ENCODE measurements at regions not wholly inside any gene's neighbourhood (a gene's known extent, or its start where the extent isn't known, plus 50 kb on each side); places are given as distances from the start of the nearest gene placed in this dataset.
"Not testable (repeated sequence)": the region's sequence is repeated elsewhere in the genome, so short reads cannot be mapped to it uniquely, and the experiment has no call there.

- H3K36me3 Mint-ChIP-seq (ENCODE audit: insufficient read depth): peaks cover 16% of the 10 kb centered on the region
- ATAC-seq (peak in 1 of 2 donors; percentile 42), DNase-seq (peak; percentile 78)
- H3K4me3 Mint-ChIP-seq: peak overlapping the region; percentile 17
- H3K4me1 Mint-ChIP-seq (ENCODE audit: low read depth): peaks cover 29% of the 10 kb centered on the region
- no peaks in the 10 kb centered on the region for H3K9me3 Mint-ChIP-seq
- H3K27me3 Mint-ChIP-seq (ENCODE audit: low read depth): peaks cover 2% of the 10 kb centered on the region
Observed at GRCh38 chr17:77086433-77087010, 54.2 kb upstream of the SEC14L1 start.

GRCh38 chr17:77087650-77088454 is 52.9 kb upstream of the SEC14L1 start:
- Mint-ChIP-seq H3K4me1 (ENCODE audit: low read depth) (peaks cover 37% of the 10 kb centered on the region), H3K36me3 (ENCODE audit: insufficient read depth) (peaks cover 24% of the 10 kb centered on the region), H3K27me3 (ENCODE audit: low read depth) (peaks cover 2% of the 10 kb centered on the region), H3K9me3 (no peaks in the 10 kb centered on the region), H3K4me3 (peak overlapping the region; percentile 96)
- DNase-seq (no peak), ATAC-seq (no peak)

- peaks cover 41% of the 10 kb centered on the region for H3K4me1 Mint-ChIP-seq (ENCODE audit: low read depth)
Observed at GRCh38 chr17:77088455-77089123, 52.2 kb upstream of the SEC14L1 start.

GRCh38 chr17:77089124-77089490 is 51.7 kb upstream of the SEC14L1 start:
- H3K9me3 Mint-ChIP-seq: no peaks in the 10 kb centered on the region
- peak; percentile 9 for DNase-seq
- peaks cover 31% of the 10 kb centered on the region for H3K36me3 Mint-ChIP-seq (ENCODE audit: insufficient read depth)
- H3K4me3 Mint-ChIP-seq: peak overlapping the region; percentile 96
- peaks cover 41% of the 10 kb centered on the region for H3K4me1 Mint-ChIP-seq (ENCODE audit: low read depth)
- no peaks in the 10 kb centered on the region for H3K27me3 Mint-ChIP-seq (ENCODE audit: low read depth)
- ATAC-seq: peak; percentile 4 to 15

More at GRCh38 chr17:77088455-77089123, 52.2 kb upstream of the SEC14L1 start:
- no peaks in the 10 kb centered on the region for H3K9me3 Mint-ChIP-seq
- DNase-seq (peak; percentile 78), ATAC-seq (peak; percentile 93 to 94)
- peak overlapping the region; percentile 96 for H3K4me3 Mint-ChIP-seq
- no peaks in the 10 kb centered on the region for H3K27me3 Mint-ChIP-seq (ENCODE audit: low read depth)
- H3K36me3 Mint-ChIP-seq (ENCODE audit: insufficient read depth): peaks cover 31% of the 10 kb centered on the region

- H3K9me3 Mint-ChIP-seq; H3K27me3 Mint-ChIP-seq (ENCODE audit: low read depth); DNase-seq; ATAC-seq: not testable (repeated sequence)
- Mint-ChIP-seq H3K36me3 (ENCODE audit: insufficient read depth) (peaks cover 34% of the 10 kb centered on the region), H3K4me3 (peak overlapping the region; percentile 96), H3K4me1 (ENCODE audit: low read depth) (peaks cover 41% of the 10 kb centered on the region)
Observed at GRCh38 chr17:77089949-77090348, 50.8 kb upstream of the SEC14L1 start.

- H3K4me1 Mint-ChIP-seq (ENCODE audit: low read depth): peaks cover 41% of the 10 kb centered on the region
- peaks cover 38% of the 10 kb centered on the region for H3K36me3 Mint-ChIP-seq (ENCODE audit: insufficient read depth)
Observed at GRCh38 chr17:77090476-77090875, 50.3 kb upstream of the SEC14L1 start.

More at GRCh38 chr17:77090476-77090875, 50.3 kb upstream of the SEC14L1 start:
- no peaks in the 10 kb centered on the region for H3K9me3 Mint-ChIP-seq
- peak overlapping the region; percentile 96 for H3K4me3 Mint-ChIP-seq
- ATAC-seq (no peak), DNase-seq (no peak)
- H3K27me3 Mint-ChIP-seq (ENCODE audit: low read depth): no peaks in the 10 kb centered on the region

Data from activated T-cell treated with anti-CD3 and anti-CD28 coated beads, Interleukin-2, amount 50 U/mL, for 4 hours (primary cell).